IPS-18c (cell line): ENCODE measurements at regions not wholly inside any gene's neighbourhood (a gene's known extent, or its start where the extent isn't known, plus 50 kb on each side); places are given as distances from the start of the nearest gene placed in this dataset.
"Not testable (repeated sequence)": the region's sequence is repeated elsewhere in the genome, so short reads cannot be mapped to it uniquely, and the experiment has no call there.

Experiments
- H3K4me3 ChIP-seq: 2 replicates; pipeline ENCODE4 v1.7.0; 2013; ENCODE audit warnings: low read depth, mild to moderate bottlenecking, low read length, moderate library complexity; ENCODE audit not compliant: insufficient read depth
- H3K9me3 ChIP-seq: one replicate; pipeline ENCODE4 v1.6.1; 2013; ENCODE audit warnings: mild to moderate bottlenecking, low read length, moderate library complexity; ENCODE audit not compliant: control insufficient read depth, insufficient read depth

- Histone ChIP-seq H3K4me3 (no peak overlapping the region), H3K9me3 (no peaks in the 10 kb centered on the region)
These were observed 565.2 kb downstream of the LTN1 start for GRCh38 chr21:28427394-28428022.

- Histone ChIP-seq H3K9me3 (no peaks in the 10 kb centered on the region), H3K4me3 (no peak overlapping the region)
These were observed 566.1 kb downstream of the LTN1 start for GRCh38 chr21:28426545-28426944.

GRCh38 chr21:28423521-28424190 lies 569.0 kb downstream of the LTN1 start:
- Histone ChIP-seq H3K9me3 (no peaks in the 10 kb centered on the region), H3K4me3 (no peak overlapping the region)

- no peaks in the 10 kb centered on the region for H3K9me3 ChIP-seq
- H3K4me3 ChIP-seq: no peak overlapping the region
These were observed 570.8 kb downstream of the LTN1 start for GRCh38 chr21:28421716-28422524.

DNA sequence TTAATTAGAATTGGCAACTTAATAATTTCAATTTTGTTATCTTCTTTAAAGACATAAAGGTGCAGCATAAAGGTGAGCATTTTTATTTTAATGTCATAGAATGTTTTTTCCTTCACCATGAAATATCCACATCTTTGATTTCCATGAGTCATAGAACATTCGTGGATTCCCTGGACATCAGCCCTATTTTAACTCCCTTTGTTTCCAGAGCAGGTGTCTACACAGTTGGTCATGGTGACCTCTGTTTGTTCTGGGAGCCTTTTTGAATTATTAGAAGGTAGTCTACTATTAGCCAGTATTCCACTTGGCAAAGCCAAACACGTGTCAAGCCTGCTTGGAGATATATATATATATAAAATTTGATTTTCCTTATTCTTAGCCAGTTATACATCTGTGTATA lies 572.9 kb downstream of the LTN1 start:
- Histone ChIP-seq H3K4me3 (no peak overlapping the region), H3K9me3 (no peaks in the 10 kb centered on the region)

DNA sequence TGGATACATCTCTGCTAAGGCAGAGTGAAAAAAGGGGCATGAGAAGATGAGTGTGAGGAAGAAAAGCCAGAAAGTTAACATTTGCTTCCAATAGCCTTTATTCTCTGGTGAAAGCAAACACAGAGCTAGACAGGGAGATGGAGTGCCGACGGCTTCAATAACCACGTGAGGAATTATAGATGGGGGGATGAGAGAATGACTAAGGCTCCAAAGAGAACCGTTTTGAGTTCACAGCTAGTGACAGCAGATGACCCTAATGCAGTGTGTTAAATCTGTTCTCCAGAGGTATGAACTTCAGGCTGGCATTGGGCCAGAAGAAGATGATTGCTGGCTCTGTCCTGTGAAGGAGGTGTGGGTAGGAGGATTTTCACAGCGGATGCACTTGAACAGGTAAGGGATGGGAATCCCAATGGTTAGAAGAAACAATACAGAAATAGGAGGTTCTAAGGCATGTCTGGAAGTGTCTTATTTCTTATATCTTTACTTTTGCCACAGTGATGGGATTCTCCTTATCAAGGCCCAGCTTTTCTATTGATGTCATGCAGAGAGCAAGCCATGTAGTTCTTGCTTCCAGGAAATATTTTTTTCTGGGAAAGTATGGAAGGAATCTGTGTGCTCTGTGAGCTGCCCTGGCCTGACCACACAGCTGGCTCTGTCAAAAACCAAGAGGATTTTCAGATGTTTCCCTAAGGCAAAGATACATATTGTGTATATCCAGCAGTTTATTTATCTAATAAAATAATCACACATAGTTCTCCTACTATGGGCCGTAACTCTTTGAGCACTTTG lies 573.8 kb downstream of the LTN1 start:
- Histone ChIP-seq H3K4me3 (no peak overlapping the region), H3K9me3 (no peaks in the 10 kb centered on the region)

DNA sequence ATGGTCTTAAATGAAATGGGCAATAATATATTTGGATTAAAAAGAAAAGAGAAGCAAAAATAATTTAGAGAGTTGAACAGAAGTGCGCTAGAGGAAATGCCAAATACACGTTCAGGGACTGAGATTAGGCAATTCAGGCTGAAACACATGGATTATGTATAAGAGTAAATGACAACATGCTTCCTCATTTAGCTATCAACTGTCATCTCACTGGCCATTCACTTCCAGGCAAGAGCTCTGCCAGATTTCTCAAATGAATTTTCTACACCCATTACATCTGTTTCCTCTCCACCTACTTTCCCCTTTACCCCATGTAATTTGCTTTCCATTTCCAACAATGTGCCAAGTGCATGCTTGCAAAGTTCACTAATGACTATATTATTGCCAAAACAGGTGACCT lies 582.4 kb downstream of the LTN1 start:
- H3K9me3 ChIP-seq: no peaks in the 10 kb centered on the region
- H3K4me3 ChIP-seq: no peak overlapping the region

- no peak overlapping the region for H3K4me3 ChIP-seq
These were observed 590.1 kb downstream of the LTN1 start for GRCh38 chr21:28402616-28402989.

DNA sequence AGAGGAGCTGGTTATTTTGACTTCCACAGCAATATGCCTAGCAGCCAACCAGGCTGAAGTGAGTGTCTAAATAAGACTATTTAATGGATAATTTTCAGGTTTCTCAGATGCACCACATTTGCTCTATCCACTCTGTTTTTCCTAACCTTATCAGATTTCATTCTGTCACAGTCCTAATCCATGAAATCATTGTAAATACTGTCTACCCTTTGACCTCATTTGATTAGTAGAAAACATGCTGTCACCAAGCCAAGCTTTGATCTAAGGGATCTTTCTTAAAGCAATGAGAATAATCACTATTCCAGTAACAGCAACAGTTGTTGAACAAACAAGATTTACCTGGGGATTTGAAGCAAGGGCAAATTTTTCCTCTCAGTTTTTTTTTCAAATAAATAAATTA lies 595.6 kb downstream of the LTN1 start:
- no peaks in the 10 kb centered on the region for H3K9me3 ChIP-seq
- H3K4me3 ChIP-seq: no peak overlapping the region

More at GRCh38 chr21:28402616-28402989, 590.1 kb downstream of the LTN1 start:
- H3K9me3 ChIP-seq: no peaks in the 10 kb centered on the region

- Histone ChIP-seq H3K9me3 (no peaks in the 10 kb centered on the region), H3K4me3 (no peak overlapping the region)
These were observed 596.3 kb downstream of the LTN1 start for GRCh38 chr21:28396421-28396820.

DNA sequence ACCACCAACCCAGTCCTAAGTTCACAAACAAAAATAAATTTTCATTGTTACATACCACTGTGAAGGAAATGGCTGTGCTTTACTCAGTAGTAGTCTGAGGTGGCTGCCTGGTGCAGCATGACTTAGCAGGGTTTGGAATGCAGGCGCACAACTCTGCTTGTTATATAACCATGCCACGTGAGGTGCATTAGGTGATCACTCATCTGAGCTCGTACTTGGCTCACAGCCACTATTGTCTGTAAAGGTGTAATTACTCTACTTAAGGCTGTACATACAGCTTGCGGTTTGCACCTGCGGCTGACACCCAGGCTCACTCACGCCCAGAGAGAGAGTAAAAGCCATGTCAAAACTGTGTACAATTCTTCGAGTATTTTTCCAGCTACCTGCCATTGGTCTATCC lies 599.4 kb downstream of the LTN1 start:
- no peaks in the 10 kb centered on the region for H3K9me3 ChIP-seq
- no peak overlapping the region for H3K4me3 ChIP-seq

GRCh38 chr21:28391938-28392849 lies 600.5 kb downstream of the LTN1 start:
- Histone ChIP-seq H3K4me3 (no peak overlapping the region), H3K9me3 (no peaks in the 10 kb centered on the region)

DNA sequence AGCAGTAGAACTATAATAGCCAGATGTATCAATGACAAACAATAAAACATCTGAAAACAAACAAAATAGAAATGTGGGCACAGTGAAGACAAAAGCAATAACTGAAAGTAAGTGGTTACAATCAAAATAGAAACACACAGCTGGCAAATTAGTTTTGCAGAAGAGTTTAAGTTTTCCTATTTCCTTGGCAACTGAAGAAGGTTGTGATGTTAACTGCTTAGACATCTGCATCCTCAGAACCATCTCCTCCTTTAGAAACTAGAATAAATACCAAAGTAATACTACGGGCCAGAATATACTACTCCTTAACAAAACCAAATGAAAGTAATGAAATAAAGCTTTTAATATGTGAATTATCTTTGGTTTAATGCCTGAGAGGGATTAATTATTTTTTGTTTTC lies 605.5 kb downstream of the LTN1 start:
- Histone ChIP-seq H3K4me3 (no peak overlapping the region), H3K9me3 (no peaks in the 10 kb centered on the region)

- no peaks in the 10 kb centered on the region for H3K9me3 ChIP-seq
- no peak overlapping the region for H3K4me3 ChIP-seq
These were observed 606.8 kb downstream of the LTN1 start for GRCh38 chr21:28385845-28386244.

GRCh38 chr21:28381000-28381745 lies 611.5 kb downstream of the LTN1 start:
- not testable (repeated sequence) for H3K9me3 ChIP-seq, H3K4me3 ChIP-seq

DNA sequence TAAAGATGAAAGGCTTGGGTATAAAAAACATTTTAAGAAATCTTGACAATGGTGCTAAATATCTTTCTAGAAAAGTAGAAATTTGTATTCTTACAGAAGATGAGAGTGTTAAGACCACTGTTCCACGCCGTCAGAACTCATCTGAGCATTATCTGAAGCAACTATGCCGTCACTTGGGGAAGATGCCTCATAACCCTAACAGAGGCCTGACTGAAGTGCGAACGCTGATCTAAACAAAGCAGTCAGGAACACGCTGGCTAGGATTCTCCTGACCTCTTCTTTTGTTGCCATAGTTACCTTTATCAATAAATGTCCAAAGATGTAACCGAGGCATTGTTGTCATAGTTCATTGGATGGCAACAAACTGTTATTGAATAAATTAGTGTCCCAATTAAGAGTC lies 612.4 kb downstream of the LTN1 start:
- no peaks in the 10 kb centered on the region for H3K9me3 ChIP-seq
- H3K4me3 ChIP-seq: no peak overlapping the region
